HepG2 (cell line): ENCODE measurements at regions not wholly inside any gene's neighbourhood (a gene's known extent, or its start where the extent isn't known, plus 50 kb on each side); places are given as distances from the start of the nearest gene placed in this dataset.

Source experiments
- ATAC-seq: fragments of 200-7000 bp; cut with Tn5 transposase; 3 replicates; pipeline ENCODE4 v1.9.1; 2020; ENCODE audit warnings: mild to moderate bottlenecking, moderate library complexity
- BruUV-seq: library from RNA; stranded (reverse); fragments of 400-500 nt; replicated peaks from 2 replicates; lab custom pipeline; 2021; lab: Mats Ljungman, UMichigan
- CTCF ChIA-PET: fragments of 300-600 bp; formaldehyde crosslinking; extraction: SDS; loops from one replicate; lab custom pipeline; 2021; ENCODE audit warnings: low total read pairs, inconsistent platforms, low intra/inter-chr PET ratio; lab: Yijun Ruan, JAX
- POLR2A ChIA-PET: fragments of 350-600 bp; sonication (Branson Sonifier 250); formaldehyde crosslinking; loops from one replicate; lab custom pipeline; 2020; ENCODE audit warnings: antibody characterized with exemption, inconsistent platforms; lab: Yijun Ruan, JAX
- DNase-seq: peaks from one replicate; pipeline ENCODE4 v3.0.0-alpha.2; 2015; ENCODE audit warnings: low spot score
- FAIRE-seq: peaks from 3 replicates; lab custom pipeline; 2011; peaks lifted over from hg19 to GRCh38; lab: Jason Lieb, UNC
- H2AFZ ChIP-seq: one replicate; pipeline ENCODE4 v1.6.1; 2011; ENCODE audit warnings: low read length, inconsistent platforms
- H3K27ac ChIP-seq: fragments of 300-600 bp; 3 replicates; pipeline ENCODE4 v1.8.0; 2011; ENCODE audit warnings: mixed run types, mild to moderate bottlenecking, mixed read lengths, low read length, inconsistent platforms; ENCODE audit not compliant: insufficient read depth; ENCODE audit errors: extremely low read length
- H3K27me3 ChIP-seq, 2 experiments: fragments of 200-600 bp in 1 of 2; 2 replicates in 1 of 2; 3 replicates in 1 of 2; pipeline versions ENCODE4 v1.6.0 to v1.8.0; 2011; ENCODE audit warnings: low read length in 2 of 2, mild to moderate bottlenecking in 2 of 2, moderate library complexity in 2 of 2, inconsistent platforms in 1 of 2; ENCODE audit not compliant: insufficient read depth in 2 of 2, control insufficient read depth in 1 of 2
- H3K36me3 ChIP-seq, 2 experiments: fragments of 200-600 bp in 1 of 2; replicated peaks in 1 of 2; 2 replicates in 1 of 2; 3 replicates in 1 of 2; pipeline versions ENCODE4 v1.5.1 to v1.8.0; 2011; ENCODE audit warnings: low read length in 2 of 2, inconsistent platforms in 1 of 2; ENCODE audit not compliant: insufficient read depth in 2 of 2, control insufficient read depth in 1 of 2
- H3K4me1 ChIP-seq: 2 replicates; pipeline ENCODE4 v1.5.1; 2012; ENCODE audit warnings: low read length, inconsistent platforms; ENCODE audit not compliant: insufficient read depth
- H3K4me2 ChIP-seq: 2 replicates; pipeline ENCODE4 v1.6.0; 2011; ENCODE audit warnings: low read depth, low read length, inconsistent platforms
- H3K4me3 ChIP-seq, 3 experiments: fragments of 200-600 bp in 1 of 3; sonication (generic), shearing (Covaris generic) in 1 of 3; replicated peaks in 1 of 3; 2 replicates each; pipeline ENCODE4 v1.5.1; 2011 to 2016; ENCODE audit warnings: low read length in 3 of 3, inconsistent platforms in 2 of 3, low read depth in 2 of 3, mild to moderate bottlenecking in 2 of 3, control low read depth in 1 of 3, mixed read lengths in 1 of 3; ENCODE audit not compliant: insufficient read depth in 1 of 3
- H3K79me2 ChIP-seq: one replicate; pipeline ENCODE4 v1.6.1; 2011; ENCODE audit warnings: low read length, inconsistent platforms; ENCODE audit not compliant: insufficient read depth
- H3K9ac ChIP-seq: 2 replicates; pipeline ENCODE4 v1.6.0; 2011; ENCODE audit warnings: mild to moderate bottlenecking, low read depth, low read length, inconsistent platforms; ENCODE audit not compliant: insufficient read depth
- H3K9me3 ChIP-seq: 2 replicates; pipeline ENCODE4 v1.5.1; 2012; ENCODE audit warnings: mild to moderate bottlenecking, low read length
- H4K20me1 ChIP-seq: 2 replicates; pipeline ENCODE4 v1.6.0; 2011; ENCODE audit warnings: inconsistent platforms, mild to moderate bottlenecking, low read length, moderate library complexity; ENCODE audit not compliant: insufficient read depth
- DMAP1 ChIP-seq: IDR thresholded peaks from 2 replicates; pipeline ENCODE4 v1.6.1; 2016
- NCOR1 ChIP-seq: fragments of 200-600 bp; sonication (generic); IDR thresholded peaks from 2 replicates; pipeline ENCODE4 v1.7.0; 2017; ENCODE audit warnings: antibody characterized with exemption, low read length, borderline replicate concordance
- PRMT3 ChIP-seq: sonication (generic); formaldehyde crosslinking; IDR thresholded peaks from 2 replicates; pipeline ENCODE4 v1.8.1; 2022; ENCODE audit warnings: low read depth, mild to moderate bottlenecking, moderate library complexity, missing genetic modification reagents, borderline replicate concordance
- RARG ChIP-seq: sonication (generic); formaldehyde crosslinking; IDR thresholded peaks from 2 replicates; pipeline ENCODE4 v1.4.0; 2020; ENCODE audit warnings: low read depth, mild to moderate bottlenecking, missing genetic modification reagents
- SOX6 ChIP-seq, 2 experiments: fragments of 450-650 bp in 1 of 2; sonication (generic) in 1 of 2; formaldehyde crosslinking in 1 of 2; IDR thresholded peaks; 2 replicates each; pipeline versions ENCODE4 v1.4.0 to v1.6.1; 2017 to 2020; ENCODE audit warnings: antibody characterized with exemption in 1 of 2, mild to moderate bottlenecking in 1 of 2, missing genetic modification reagents in 1 of 2
- TOPORS ChIP-seq: sonication (generic); formaldehyde crosslinking; IDR thresholded peaks from 2 replicates; pipeline ENCODE4 v1.8.0; 2023; ENCODE audit warnings: mild to moderate bottlenecking, missing genetic modification reagents
- ZC3H4 ChIP-seq: sonication (generic); formaldehyde crosslinking; IDR thresholded peaks from 2 replicates; pipeline ENCODE4 v1.4.0; 2020; ENCODE audit warnings: missing genetic modification reagents, borderline replicate concordance
- ZFAT ChIP-seq: sonication (generic); formaldehyde crosslinking; conservative IDR thresholded peaks from 2 replicates; pipeline ENCODE4 v1.8.1; 2023; ENCODE audit warnings: missing genetic modification reagents, inconsistent platforms
- ZFX ChIP-seq: sonication (generic); formaldehyde crosslinking; IDR thresholded peaks from 2 replicates; pipeline ENCODE4 v1.4.0; 2020; ENCODE audit warnings: mild to moderate bottlenecking, low read depth, missing genetic modification reagents, moderate library complexity
- ZNF180 ChIP-seq: sonication (generic); formaldehyde crosslinking; IDR thresholded peaks from 2 replicates; pipeline ENCODE4 v1.4.0; 2020; ENCODE audit warnings: low read depth, missing genetic modification reagents, borderline replicate concordance
- ZNF292 ChIP-seq: sonication (generic); formaldehyde crosslinking; IDR thresholded peaks from 2 replicates; pipeline ENCODE4 v1.8.1; 2022; ENCODE audit warnings: mild to moderate bottlenecking, low read depth, missing genetic modification reagents, borderline replicate concordance
- ZNF33A ChIP-seq: sonication (generic); formaldehyde crosslinking; IDR thresholded peaks from 2 replicates; pipeline ENCODE4 v1.5.1; 2020; ENCODE audit warnings: missing genetic modification reagents, mild to moderate bottlenecking, moderate library complexity, borderline replicate concordance
- ZNF619 ChIP-seq: sonication (generic); formaldehyde crosslinking; IDR thresholded peaks from 2 replicates; pipeline ENCODE4 v1.4.0; 2020; ENCODE audit warnings: mild to moderate bottlenecking, missing genetic modification reagents
- WGBS: methylation state at CpG from one replicate; pipeline ENCODE4 v1.1.6; 2017; ENCODE audit warnings: low lambda C conversion rate; 5-methylcytosine and 5-hydroxymethylcytosine counted together
- in situ Hi-C: cut with HindIII; loops from 2 replicates; pipeline ENCODE4 v1.10.0; 2017; ENCODE audit warnings: low pct_unique_long_range_greater_than_20kb; ENCODE audit not compliant: extremely low pct_ligation_motif_present
- intact Hi-C: fragments of 100-400 bp; cut with micrococcal nuclease; formaldehyde crosslinking; loops from one replicate; pipeline ENCODE4 v1.10.0; 2022; ENCODE audit not compliant: unreplicated experiment
- TF ChIP-seq, protein P1 (sequence below): IDR thresholded peaks from 2 replicates; pipeline ENCODE4 v1.4.0; 2020; ENCODE audit warnings: mild to moderate bottlenecking, missing genetic modification reagents
- TF ChIP-seq, protein P2 (sequence below): sonication (generic); formaldehyde crosslinking; IDR thresholded peaks from 2 replicates; pipeline ENCODE4 v1.8.0; 2022; ENCODE audit warnings: missing genetic modification reagents, low read depth, mild to moderate bottlenecking, borderline replicate concordance
- TF ChIP-seq, protein P3 (sequence below): sonication (generic); formaldehyde crosslinking; IDR thresholded peaks from 2 replicates; pipeline ENCODE4 v1.8.0; 2022; ENCODE audit warnings: missing genetic modification reagents, mild to moderate bottlenecking, borderline replicate concordance

DNA sequence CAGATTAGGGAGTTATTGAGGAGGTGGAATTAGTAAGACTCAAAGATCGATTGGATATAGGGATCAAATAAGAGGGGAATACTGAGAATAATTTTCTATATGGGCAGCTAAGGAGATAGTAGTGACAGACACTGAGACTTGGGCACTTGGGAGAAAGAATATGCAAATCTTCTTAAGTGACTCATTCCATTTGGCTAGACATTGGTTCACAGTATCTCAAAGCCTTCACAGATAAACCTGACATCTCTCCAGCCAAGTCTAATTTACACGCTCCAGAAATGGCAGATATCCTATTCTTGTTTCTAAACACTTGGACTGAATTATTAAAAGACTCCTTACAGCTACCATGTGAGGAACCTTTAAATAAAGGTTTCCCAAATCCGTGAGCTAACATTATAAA lies 104.6 kb upstream of the ADAMTS9 start:
- H2AFZ ChIP-seq, result no peak overlapping the region
- POLR2A ChIA-PET, result no interaction called here
- 10% methylated on average over 3 of the region's 3 CpGs for WGBS
- no peak for ATAC-seq
- no peaks in the 10 kb centered on the region for H3K9me3 ChIP-seq
- in situ Hi-C loops, result no loop called here
- intact Hi-C loops, result no loop called here
- no peak overlapping the region for H3K9ac ChIP-seq
- no peak for FAIRE-seq
- no peaks in the 10 kb centered on the region for H3K4me1 ChIP-seq
- H3K4me2 ChIP-seq, result no peak overlapping the region
- H3K79me2 ChIP-seq, result no peaks in the 10 kb centered on the region
- H4K20me1 ChIP-seq, result no peaks in the 10 kb centered on the region
- no TSS peak for BruUV-seq
- H3K4me3 ChIP-seq, result no peak overlapping the region
- TF ChIP-seq, protein P1, sequence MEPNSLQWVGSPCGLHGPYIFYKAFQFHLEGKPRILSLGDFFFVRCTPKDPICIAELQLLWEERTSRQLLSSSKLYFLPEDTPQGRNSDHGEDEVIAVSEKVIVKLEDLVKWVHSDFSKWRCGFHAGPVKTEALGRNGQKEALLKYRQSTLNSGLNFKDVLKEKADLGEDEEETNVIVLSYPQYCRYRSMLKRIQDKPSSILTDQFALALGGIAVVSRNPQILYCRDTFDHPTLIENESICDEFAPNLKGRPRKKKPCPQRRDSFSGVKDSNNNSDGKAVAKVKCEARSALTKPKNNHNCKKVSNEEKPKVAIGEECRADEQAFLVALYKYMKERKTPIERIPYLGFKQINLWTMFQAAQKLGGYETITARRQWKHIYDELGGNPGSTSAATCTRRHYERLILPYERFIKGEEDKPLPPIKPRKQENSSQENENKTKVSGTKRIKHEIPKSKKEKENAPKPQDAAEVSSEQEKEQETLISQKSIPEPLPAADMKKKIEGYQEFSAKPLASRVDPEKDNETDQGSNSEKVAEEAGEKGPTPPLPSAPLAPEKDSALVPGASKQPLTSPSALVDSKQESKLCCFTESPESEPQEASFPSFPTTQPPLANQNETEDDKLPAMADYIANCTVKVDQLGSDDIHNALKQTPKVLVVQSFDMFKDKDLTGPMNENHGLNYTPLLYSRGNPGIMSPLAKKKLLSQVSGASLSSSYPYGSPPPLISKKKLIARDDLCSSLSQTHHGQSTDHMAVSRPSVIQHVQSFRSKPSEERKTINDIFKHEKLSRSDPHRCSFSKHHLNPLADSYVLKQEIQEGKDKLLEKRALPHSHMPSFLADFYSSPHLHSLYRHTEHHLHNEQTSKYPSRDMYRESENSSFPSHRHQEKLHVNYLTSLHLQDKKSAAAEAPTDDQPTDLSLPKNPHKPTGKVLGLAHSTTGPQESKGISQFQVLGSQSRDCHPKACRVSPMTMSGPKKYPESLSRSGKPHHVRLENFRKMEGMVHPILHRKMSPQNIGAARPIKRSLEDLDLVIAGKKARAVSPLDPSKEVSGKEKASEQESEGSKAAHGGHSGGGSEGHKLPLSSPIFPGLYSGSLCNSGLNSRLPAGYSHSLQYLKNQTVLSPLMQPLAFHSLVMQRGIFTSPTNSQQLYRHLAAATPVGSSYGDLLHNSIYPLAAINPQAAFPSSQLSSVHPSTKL (CRISPR knock-in tag), result no peak
- TF ChIP-seq RARG (CRISPR knock-in tag), result no peak
- TF ChIP-seq ZFX (CRISPR knock-in tag), result no peak
- TF ChIP-seq, protein P2, sequence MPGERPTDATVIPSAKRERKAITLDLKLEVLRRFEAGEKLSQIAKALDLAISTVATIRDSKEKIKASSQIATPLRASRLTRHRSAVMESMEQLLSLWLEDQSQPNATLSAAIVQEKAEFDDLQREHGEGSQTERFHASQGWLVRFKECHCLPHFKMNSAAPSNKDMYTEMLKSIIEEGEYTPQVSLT (CRISPR knock-in tag), result no peak
- no peak for TF ChIP-seq ZC3H4 (CRISPR knock-in tag)
- TF ChIP-seq ZNF33A (CRISPR knock-in tag), result no peak
- TF ChIP-seq TOPORS (CRISPR knock-in tag), result no peak
- no peak for TF ChIP-seq SOX6 (IDR thresholded peaks at IDR 0.05)
- TF ChIP-seq SOX6 (CRISPR knock-in tag; IDR thresholded peaks at IDR 0.05), result no peak
- TF ChIP-seq NCOR1, result no peak
- no peak for TF ChIP-seq ZNF619
- TF ChIP-seq, protein P3, sequence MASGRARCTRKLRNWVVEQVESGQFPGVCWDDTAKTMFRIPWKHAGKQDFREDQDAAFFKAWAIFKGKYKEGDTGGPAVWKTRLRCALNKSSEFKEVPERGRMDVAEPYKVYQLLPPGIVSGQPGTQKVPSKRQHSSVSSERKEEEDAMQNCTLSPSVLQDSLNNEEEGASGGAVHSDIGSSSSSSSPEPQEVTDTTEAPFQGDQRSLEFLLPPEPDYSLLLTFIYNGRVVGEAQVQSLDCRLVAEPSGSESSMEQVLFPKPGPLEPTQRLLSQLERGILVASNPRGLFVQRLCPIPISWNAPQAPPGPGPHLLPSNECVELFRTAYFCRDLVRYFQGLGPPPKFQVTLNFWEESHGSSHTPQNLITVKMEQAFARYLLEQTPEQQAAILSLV, result no peak
- TF ChIP-seq ZNF292, result no peak
- no peak for TF ChIP-seq ZFAT
- no peak for TF ChIP-seq PRMT3 (CRISPR knock-in tag)
- TF ChIP-seq DMAP1 (CRISPR knock-in tag), result no peak
- no peak for TF ChIP-seq ZNF180
- DNase-seq, result no peak
- CTCF ChIA-PET, result no interaction called here
- H3K27ac ChIP-seq, result no peak overlapping the region
- no peaks in the 10 kb centered on the region for H3K36me3 ChIP-seq
- no peaks in the 10 kb centered on the region for H3K27me3 ChIP-seq
